Esophagus muscularis mucosa (tissue), 3 donors: ENCODE measurements at regions not wholly inside any gene's neighbourhood (a gene's known extent, or its start where the extent isn't known, plus 50 kb on each side); places are given as distances from the start of the nearest gene placed in this dataset.

Source experiments
- CTCF ChIP-seq, 3 experiments: fragments of 200-600 bp in 2 of 3; fragments of 450-650 bp in 1 of 3; sonication (generic) in 2 of 3; IDR thresholded peaks; one replicate each; pipeline ENCODE4 v1.5.1; 2017 to 2019; ENCODE audit warnings: antibody characterized with exemption in 3 of 3, mild to moderate bottlenecking in 2 of 3, moderate library complexity in 1 of 3
- EP300 ChIP-seq: sonication (generic); formaldehyde crosslinking; IDR thresholded peaks from one replicate; pipeline ENCODE4 v1.6.1; 2017; ENCODE audit warnings: antibody characterized with exemption

- no peak for TF ChIP-seq CTCF (IDR thresholded peaks at IDR 0.05)
- TF ChIP-seq EP300, result no peak
These were observed 69.6 kb upstream of the TEAD1 start for GRCh38 chr11:12604557-12605153.
